Effector memory CD8-positive, alpha-beta T cell (primary cell): ENCODE measurements at regions not wholly inside any gene's neighbourhood (a gene's known extent, or its start where the extent isn't known, plus 50 kb on each side); places are given as distances from the start of the nearest gene placed in this dataset.

Experiments
- ATAC-seq: fragments of 150-1000 bp; cut with Tn5 transposase; replicated peaks from 2 replicates; pipeline ENCODE4 v1.10.0; 2021; ENCODE audit warnings: mild to moderate bottlenecking, moderate library complexity
- DNase-seq, 3 experiments: peaks; one replicate each; pipeline ENCODE4 v3.0.0; 2021
- H3K27ac Mint-ChIP-seq, 2 donors: one replicate each; pipeline ENCODE4 v1.8.0; 2022; ENCODE audit warnings: mild to moderate bottlenecking in 2 of 2, mixed read lengths in 2 of 2, moderate library complexity in 2 of 2
- H3K27me3 Mint-ChIP-seq, 2 donors: one replicate each; pipeline ENCODE4 v1.8.0; 2022; ENCODE audit warnings: mixed read lengths in 2 of 2
- H3K36me3 Mint-ChIP-seq: one replicate; pipeline ENCODE4 v1.8.0; 2022; ENCODE audit warnings: mild to moderate bottlenecking, moderate library complexity, mixed read lengths; ENCODE audit not compliant: insufficient read depth
- H3K4me1 Mint-ChIP-seq, 2 donors: one replicate each; pipeline ENCODE4 v1.8.0; 2022; ENCODE audit warnings: low read depth in 2 of 2, mixed read lengths in 2 of 2
- H3K4me3 Mint-ChIP-seq, 2 donors: one replicate each; pipeline ENCODE4 v1.8.0; 2022; ENCODE audit warnings: mild to moderate bottlenecking in 2 of 2, mixed read lengths in 2 of 2, moderate library complexity in 2 of 2
- H3K9me3 Mint-ChIP-seq, 2 donors: one replicate each; pipeline ENCODE4 v1.8.0; 2022; ENCODE audit warnings: mixed read lengths in 2 of 2

GRCh38 chr1:177385760-177386698 lies 215.3 kb downstream of the BRINP2 start:
- Mint-ChIP-seq H3K9me3 (peaks cover 7 to 8% of the 10 kb centered on the region in 2 donors), H3K27me3 (no peaks in the 10 kb centered on the region), H3K4me1 (peaks cover 0 to 1% of the 10 kb centered on the region in 2 donors), H3K27ac (no peak overlapping the region), H3K36me3 (no peaks in the 10 kb centered on the region), H3K4me3 (no peak overlapping the region)
- DNase-seq (no peak), ATAC-seq (no peak)

- no peak for DNase-seq
- no peak overlapping the region for H3K4me3 Mint-ChIP-seq
Measured at GRCh38 chr1:177384461-177384860, 213.7 kb downstream of the BRINP2 start.

GRCh38 chr1:177383715-177384114 lies 213.0 kb downstream of the BRINP2 start:
- peaks cover 8% of the 10 kb centered on the region in 2 donors for H3K9me3 Mint-ChIP-seq
- ATAC-seq (no peak), DNase-seq (no peak)
- no peak overlapping the region for H3K4me3 Mint-ChIP-seq
- no peak overlapping the region for H3K27ac Mint-ChIP-seq
- H3K27me3 Mint-ChIP-seq, result no peaks in the 10 kb centered on the region
- H3K4me1 Mint-ChIP-seq, result peaks cover 0 to 1% of the 10 kb centered on the region in 2 donors
- H3K36me3 Mint-ChIP-seq, result no peaks in the 10 kb centered on the region

More at GRCh38 chr1:177384461-177384860, 213.7 kb downstream of the BRINP2 start:
- H3K9me3 Mint-ChIP-seq, result peaks cover 8% of the 10 kb centered on the region in 2 donors
- H3K36me3 Mint-ChIP-seq, result no peaks in the 10 kb centered on the region
- H3K27me3 Mint-ChIP-seq, result no peaks in the 10 kb centered on the region
- H3K27ac Mint-ChIP-seq, result no peak overlapping the region
- no peak for ATAC-seq
- peaks cover 0 to 1% of the 10 kb centered on the region in 2 donors for H3K4me1 Mint-ChIP-seq

GRCh38 chr1:177377866-177378265 lies 207.1 kb downstream of the BRINP2 start:
- H3K4me3 Mint-ChIP-seq, result no peak overlapping the region
- peaks cover 14% of the 10 kb centered on the region in 2 donors for H3K9me3 Mint-ChIP-seq
- H3K4me1 Mint-ChIP-seq, result peaks cover 0 to 1% of the 10 kb centered on the region in 2 donors
- no peaks in the 10 kb centered on the region for H3K36me3 Mint-ChIP-seq
- H3K27me3 Mint-ChIP-seq, result no peaks in the 10 kb centered on the region
- ATAC-seq (no peak), DNase-seq (no peak)
- no peak overlapping the region for H3K27ac Mint-ChIP-seq

- no peaks in the 10 kb centered on the region for H3K4me1 Mint-ChIP-seq
- peaks cover 7 to 8% of the 10 kb centered on the region in 2 donors for H3K9me3 Mint-ChIP-seq
- H3K36me3 Mint-ChIP-seq, result no peaks in the 10 kb centered on the region
- H3K4me3 Mint-ChIP-seq, result no peak overlapping the region
- no peak for ATAC-seq
- H3K27ac Mint-ChIP-seq, result no peak overlapping the region
- DNase-seq, result no peak
- no peaks in the 10 kb centered on the region for H3K27me3 Mint-ChIP-seq
Measured at GRCh38 chr1:177368255-177368654, 197.5 kb downstream of the BRINP2 start.

GRCh38 chr1:177366091-177366490 lies 195.3 kb downstream of the BRINP2 start:
- ATAC-seq (no peak), DNase-seq (no peak)
- Mint-ChIP-seq H3K4me3 (no peak overlapping the region), H3K27me3 (no peaks in the 10 kb centered on the region), H3K27ac (no peak overlapping the region), H3K36me3 (no peaks in the 10 kb centered on the region), H3K9me3 (peaks cover 0 to 9% of the 10 kb centered on the region in 2 donors), H3K4me1 (no peaks in the 10 kb centered on the region)

- Mint-ChIP-seq H3K4me1 (no peaks in the 10 kb centered on the region), H3K27me3 (no peaks in the 10 kb centered on the region), H3K4me3 (no peak overlapping the region), H3K27ac (no peak overlapping the region), H3K36me3 (no peaks in the 10 kb centered on the region), H3K9me3 (peaks cover 6 to 7% of the 10 kb centered on the region in 2 donors)
- DNase-seq (no peak), ATAC-seq (no peak)
Measured at GRCh38 chr1:177360791-177361190, 190.0 kb downstream of the BRINP2 start.

- no peaks in the 10 kb centered on the region for H3K27me3 Mint-ChIP-seq
Measured at GRCh38 chr1:177356674-177357435, 186.1 kb downstream of the BRINP2 start.

GRCh38 chr1:177355575-177355974 lies 184.8 kb downstream of the BRINP2 start:
- H3K36me3 Mint-ChIP-seq, result no peaks in the 10 kb centered on the region
- no peak for DNase-seq
- H3K27ac Mint-ChIP-seq, result no peak overlapping the region
- H3K9me3 Mint-ChIP-seq, result peaks cover 6% of the 10 kb centered on the region in 2 donors
- H3K4me3 Mint-ChIP-seq, result no peak overlapping the region
- H3K4me1 Mint-ChIP-seq, result no peaks in the 10 kb centered on the region
- no peaks in the 10 kb centered on the region for H3K27me3 Mint-ChIP-seq
- ATAC-seq, result no peak

More at GRCh38 chr1:177356674-177357435, 186.1 kb downstream of the BRINP2 start:
- Mint-ChIP-seq H3K9me3 (peaks cover 6% of the 10 kb centered on the region in 2 donors), H3K36me3 (no peaks in the 10 kb centered on the region), H3K4me1 (no peaks in the 10 kb centered on the region), H3K27ac (no peak overlapping the region), H3K4me3 (no peak overlapping the region)
- ATAC-seq, result no peak
- DNase-seq, result no peak

GRCh38 chr1:177354247-177354646 lies 183.5 kb downstream of the BRINP2 start:
- Mint-ChIP-seq H3K27me3 (no peaks in the 10 kb centered on the region), H3K9me3 (peaks cover 6% of the 10 kb centered on the region in 2 donors), H3K4me1 (no peaks in the 10 kb centered on the region), H3K27ac (no peak overlapping the region), H3K4me3 (no peak overlapping the region), H3K36me3 (no peaks in the 10 kb centered on the region)
- DNase-seq (no peak), ATAC-seq (no peak)

- Mint-ChIP-seq H3K4me3 (no peak overlapping the region), H3K27me3 (no peaks in the 10 kb centered on the region), H3K27ac (no peak overlapping the region), H3K36me3 (no peaks in the 10 kb centered on the region), H3K9me3 (peaks cover 0 to 3% of the 10 kb centered on the region in 2 donors), H3K4me1 (no peaks in the 10 kb centered on the region)
- DNase-seq (no peak), ATAC-seq (no peak)
Measured at GRCh38 chr1:177351361-177352108, 180.8 kb downstream of the BRINP2 start.

- no peak overlapping the region for H3K27ac Mint-ChIP-seq
- H3K36me3 Mint-ChIP-seq, result no peaks in the 10 kb centered on the region
- H3K9me3 Mint-ChIP-seq, result peaks cover 5 to 9% of the 10 kb centered on the region in 2 donors
- H3K27me3 Mint-ChIP-seq, result no peaks in the 10 kb centered on the region
- DNase-seq (no peak), ATAC-seq (no peak)
- H3K4me3 Mint-ChIP-seq, result no peak overlapping the region
- H3K4me1 Mint-ChIP-seq, result no peaks in the 10 kb centered on the region
Measured at GRCh38 chr1:177346790-177347359, 176.1 kb downstream of the BRINP2 start.

GRCh38 chr1:177343445-177343844 lies 172.7 kb downstream of the BRINP2 start:
- H3K27me3 Mint-ChIP-seq, result no peaks in the 10 kb centered on the region
- H3K4me1 Mint-ChIP-seq, result no peaks in the 10 kb centered on the region
- no peak overlapping the region for H3K4me3 Mint-ChIP-seq
- no peak overlapping the region for H3K27ac Mint-ChIP-seq
- no peaks in the 10 kb centered on the region for H3K36me3 Mint-ChIP-seq
- ATAC-seq, result no peak
- no peak for DNase-seq
- peaks cover 7 to 11% of the 10 kb centered on the region in 2 donors for H3K9me3 Mint-ChIP-seq
